HFF-Myc (cell line): ENCODE measurements at regions not wholly inside any gene's neighbourhood (a gene's known extent, or its start where the extent isn't known, plus 50 kb on each side); places are given as distances from the start of the nearest gene placed in this dataset.

Experiments used
- DNase-seq: peaks from one replicate; pipeline ENCODE4 v3.0.0-alpha.2; 2011; ENCODE audit warnings: low read depth; ENCODE audit errors: extremely low read depth
- H3K4me3 ChIP-seq: replicated peaks from 2 replicates; pipeline ENCODE4 v1.5.1; 2011; ENCODE audit warnings: low read depth, mild to moderate bottlenecking, control low read depth, low read length
- TF ChIP-seq, protein P1 (sequence below): IDR thresholded peaks from 2 replicates; pipeline ENCODE4 v1.5.1; 2012; ENCODE audit warnings: mild to moderate bottlenecking, low read depth, low read length, control low read depth; ENCODE audit errors: missing control alignments

DNA sequence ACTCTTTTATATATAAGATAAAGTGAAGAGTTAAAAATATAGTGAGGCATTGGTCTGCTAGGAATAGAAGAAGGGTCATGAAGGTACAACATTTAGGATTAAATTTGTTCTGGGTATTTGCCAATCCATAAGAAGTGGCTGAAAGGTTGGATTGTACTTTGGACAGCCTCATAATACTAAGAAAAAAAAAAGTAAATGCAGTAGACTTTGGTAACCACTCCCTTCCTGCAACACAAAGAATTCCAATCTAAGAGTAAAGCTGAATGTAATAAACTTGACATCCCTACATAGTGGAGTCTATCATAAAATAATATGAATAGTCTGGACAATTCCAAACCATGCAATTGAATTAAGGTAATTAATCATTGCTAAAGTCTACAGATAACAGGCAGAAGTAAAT, 2294.4 kb downstream of the LRRC4C start:
- TF ChIP-seq, protein P1, sequence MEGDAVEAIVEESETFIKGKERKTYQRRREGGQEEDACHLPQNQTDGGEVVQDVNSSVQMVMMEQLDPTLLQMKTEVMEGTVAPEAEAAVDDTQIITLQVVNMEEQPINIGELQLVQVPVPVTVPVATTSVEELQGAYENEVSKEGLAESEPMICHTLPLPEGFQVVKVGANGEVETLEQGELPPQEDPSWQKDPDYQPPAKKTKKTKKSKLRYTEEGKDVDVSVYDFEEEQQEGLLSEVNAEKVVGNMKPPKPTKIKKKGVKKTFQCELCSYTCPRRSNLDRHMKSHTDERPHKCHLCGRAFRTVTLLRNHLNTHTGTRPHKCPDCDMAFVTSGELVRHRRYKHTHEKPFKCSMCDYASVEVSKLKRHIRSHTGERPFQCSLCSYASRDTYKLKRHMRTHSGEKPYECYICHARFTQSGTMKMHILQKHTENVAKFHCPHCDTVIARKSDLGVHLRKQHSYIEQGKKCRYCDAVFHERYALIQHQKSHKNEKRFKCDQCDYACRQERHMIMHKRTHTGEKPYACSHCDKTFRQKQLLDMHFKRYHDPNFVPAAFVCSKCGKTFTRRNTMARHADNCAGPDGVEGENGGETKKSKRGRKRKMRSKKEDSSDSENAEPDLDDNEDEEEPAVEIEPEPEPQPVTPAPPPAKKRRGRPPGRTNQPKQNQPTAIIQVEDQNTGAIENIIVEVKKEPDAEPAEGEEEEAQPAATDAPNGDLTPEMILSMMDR: no peak

DNA sequence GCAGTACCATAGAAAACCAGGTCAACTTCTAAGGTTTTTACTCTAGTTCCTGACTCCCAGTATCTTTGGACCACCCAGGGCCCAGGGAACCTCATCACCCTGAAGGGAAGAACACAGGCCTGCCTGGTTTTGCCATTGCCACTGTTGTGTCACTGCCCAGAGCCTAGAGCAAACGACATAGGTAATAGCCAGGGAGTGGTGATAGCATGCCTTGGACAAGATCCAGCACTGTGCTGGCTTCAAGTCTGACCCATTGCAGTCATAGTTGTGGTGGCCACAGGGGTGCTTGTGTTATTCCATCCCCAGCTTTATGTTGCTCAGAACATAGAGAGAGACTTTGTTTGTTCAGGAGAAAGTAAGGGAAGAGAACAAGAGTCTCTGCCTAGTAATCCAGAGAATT, 2310.2 kb downstream of the LRRC4C start:
- DNase-seq: no peak

More for the DNA sequence above, 2294.4 kb downstream of the LRRC4C start:
- DNase-seq: no peak
- no peak overlapping the region for H3K4me3 ChIP-seq

DNA sequence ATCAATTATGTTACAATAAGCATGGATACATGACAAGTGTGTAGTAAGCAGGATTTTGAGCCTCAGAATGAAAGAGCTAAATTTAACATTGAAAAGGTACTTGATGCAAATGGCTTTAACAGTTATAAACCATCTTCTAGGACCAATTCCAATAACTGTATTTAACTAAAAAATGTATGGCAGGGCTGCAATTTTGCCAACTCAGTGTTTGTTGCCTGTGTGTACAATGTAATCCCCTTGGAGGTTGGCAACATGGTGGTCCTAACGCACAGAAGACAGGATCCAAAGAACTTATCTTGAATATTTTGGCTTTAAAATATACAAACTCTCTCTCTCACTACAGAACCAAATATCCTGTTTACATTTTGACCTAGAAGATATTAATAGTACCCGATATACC, 2314.1 kb downstream of the LRRC4C start:
- TF ChIP-seq, protein P1: no peak
- no peak overlapping the region for H3K4me3 ChIP-seq
- no peak for DNase-seq

More for the DNA sequence above, 2310.2 kb downstream of the LRRC4C start:
- TF ChIP-seq, protein P1: no peak
- H3K4me3 ChIP-seq: no peak overlapping the region

DNA sequence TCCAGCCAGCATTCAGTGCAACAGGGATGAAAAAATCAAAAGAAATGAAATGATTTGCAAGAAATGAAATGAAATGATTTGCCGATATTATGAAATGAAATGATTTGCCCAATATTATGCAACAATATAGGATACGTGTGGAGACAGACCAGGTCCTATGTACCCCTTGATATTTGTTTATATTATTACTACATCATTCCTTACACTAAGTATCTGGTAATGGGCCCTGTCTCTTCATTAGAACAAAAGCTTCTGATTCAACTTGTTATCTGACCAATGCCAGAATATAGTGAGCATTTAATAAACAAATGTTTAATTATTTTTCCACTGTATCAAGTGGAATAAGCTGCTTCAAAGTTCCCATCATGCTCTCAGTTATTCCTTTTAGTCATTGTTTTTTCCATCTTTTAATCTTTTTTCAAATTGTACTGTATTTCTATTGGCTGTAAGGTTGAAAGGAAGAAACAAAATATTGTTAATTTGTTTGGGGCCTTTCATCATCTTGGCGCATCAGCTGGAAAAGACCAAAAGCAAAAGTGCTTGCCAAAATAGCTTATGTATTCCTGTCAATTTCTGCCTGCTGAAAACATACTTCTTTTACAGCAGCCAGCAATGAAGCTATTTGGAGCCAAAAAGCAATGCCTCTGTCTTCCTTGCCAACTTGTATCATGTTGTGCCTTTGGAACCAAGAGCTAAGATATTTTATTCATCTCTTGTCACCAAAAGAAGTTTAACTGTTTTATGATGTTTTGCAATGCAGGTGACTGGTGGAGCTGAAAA, 2314.9 kb downstream of the LRRC4C start:
- TF ChIP-seq, protein P1: no peak
- H3K4me3 ChIP-seq: no peak overlapping the region
- no peak for DNase-seq

DNA sequence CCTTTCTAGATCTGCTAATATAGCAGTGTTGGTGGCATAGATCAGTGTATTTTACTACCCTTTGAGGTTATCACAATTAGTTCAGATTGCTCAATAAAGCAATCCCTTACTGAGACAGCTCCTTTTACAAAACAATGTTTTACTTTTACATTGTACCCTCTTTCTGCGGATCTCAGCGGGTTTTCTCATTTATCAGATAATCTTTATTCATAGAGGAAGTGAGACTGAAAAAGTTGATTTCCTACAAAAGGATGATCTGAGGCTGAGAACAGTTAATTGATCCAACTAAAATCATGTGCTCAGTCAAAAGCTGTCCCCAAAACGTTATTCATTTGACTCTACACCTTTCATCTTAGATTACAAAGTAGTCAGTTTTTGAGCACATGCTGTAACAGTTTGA, 2319.9 kb downstream of the LRRC4C start:
- no peak for DNase-seq
- no peak overlapping the region for H3K4me3 ChIP-seq
- TF ChIP-seq, protein P1: no peak

DNA sequence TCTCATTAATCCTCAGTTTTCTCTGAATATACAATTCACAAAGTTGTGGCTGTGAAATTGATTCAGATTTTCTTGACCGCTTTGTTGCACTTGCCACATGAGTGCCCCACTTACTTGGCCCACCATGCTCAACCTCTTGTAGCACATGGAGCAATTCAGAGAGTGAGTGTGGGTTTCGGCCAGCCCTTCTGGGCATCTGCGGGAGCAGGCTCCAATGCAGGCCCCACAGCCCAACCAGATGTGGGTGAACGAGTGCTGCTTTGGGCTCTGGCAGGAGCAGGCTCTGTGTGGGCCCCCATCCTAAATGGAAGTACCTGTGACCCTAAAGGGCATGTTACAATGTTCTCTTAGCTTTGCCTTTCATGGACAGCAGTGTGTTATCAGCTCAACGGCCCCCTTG, 2338.6 kb downstream of the LRRC4C start:
- TF ChIP-seq, protein P1: no peak
- DNase-seq: no peak
- no peak overlapping the region for H3K4me3 ChIP-seq

DNA sequence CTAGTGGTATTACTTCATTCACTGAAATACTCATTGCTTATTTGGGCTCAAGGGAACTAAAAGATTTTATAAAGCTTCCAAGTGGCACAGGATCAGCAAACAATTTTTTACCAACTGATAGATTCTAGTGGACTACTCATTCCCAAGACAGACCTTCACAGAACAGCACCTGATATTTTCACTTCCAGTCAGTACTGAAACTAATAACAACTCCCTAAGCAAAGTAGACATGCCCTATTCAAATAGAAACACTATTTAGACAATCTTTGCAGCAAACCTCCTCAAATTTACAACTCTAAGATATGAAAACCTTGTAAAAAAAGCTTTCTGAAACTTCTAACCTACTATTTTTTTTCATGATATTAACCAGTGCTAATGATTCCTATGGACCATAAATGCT, 2345.8 kb downstream of the LRRC4C start:
- TF ChIP-seq, protein P1: no peak
- DNase-seq: no peak
- no peak overlapping the region for H3K4me3 ChIP-seq
